ENCODE measurements at regions not wholly inside any gene's neighbourhood (a gene's known extent, or its start where the extent isn't known, plus 50 kb on each side); places are given as distances from the start of the nearest gene placed in this dataset.

DNA sequence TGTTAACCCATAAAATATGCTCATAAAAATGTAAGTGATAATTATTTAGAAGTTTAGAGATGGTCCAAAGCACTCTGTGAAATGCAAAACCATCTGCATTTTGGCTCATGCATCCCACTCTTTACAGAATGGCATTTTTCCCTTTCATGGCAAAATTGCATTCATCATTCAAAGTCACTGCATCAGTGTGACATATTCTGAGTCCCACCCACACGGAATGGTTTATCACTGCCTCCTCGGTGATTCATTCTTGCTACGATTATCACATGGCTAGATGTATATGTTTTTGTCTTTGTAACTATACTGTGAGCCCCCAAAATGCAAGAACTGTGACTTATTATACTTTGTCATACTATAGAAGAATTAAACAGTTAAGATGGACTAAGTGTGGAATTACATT is 293.0 kb downstream of the LRATD1 start:
- TF ChIP-seq CTCF (IDR thresholded peaks at IDR 0.05; ENCODE audit: low read depth, low read length, poor library complexity, severe bottlenecking) (no peak), EZH2phosphoT487 (IDR thresholded peaks at IDR 0.05; ENCODE audit: borderline replicate concordance, low read length) (no peak)

Data from DOHH2 (cell line).